GM18505 (cell line): ENCODE measurements at regions not wholly inside any gene's neighbourhood (a gene's known extent, or its start where the extent isn't known, plus 50 kb on each side); places are given as distances from the start of the nearest gene placed in this dataset.

Experiments
- ATAC-seq: cut with Tn5 transposase; IDR thresholded peaks from one replicate; pipeline ENCODE4 v1.9.1; 2021; ENCODE audit not compliant: unreplicated experiment
- POLR2A ChIP-seq: IDR thresholded peaks from 4 replicates; pipeline ENCODE4 v1.6.1; 2011; ENCODE audit warnings: borderline replicate concordance; ENCODE audit not compliant: insufficient read depth, insufficient read length; ENCODE audit errors: extremely low read depth

- no peak for ATAC-seq
These were observed 231.5 kb upstream of the ZNF32 start for GRCh38 chr10:43880160-43880559.

DNA sequence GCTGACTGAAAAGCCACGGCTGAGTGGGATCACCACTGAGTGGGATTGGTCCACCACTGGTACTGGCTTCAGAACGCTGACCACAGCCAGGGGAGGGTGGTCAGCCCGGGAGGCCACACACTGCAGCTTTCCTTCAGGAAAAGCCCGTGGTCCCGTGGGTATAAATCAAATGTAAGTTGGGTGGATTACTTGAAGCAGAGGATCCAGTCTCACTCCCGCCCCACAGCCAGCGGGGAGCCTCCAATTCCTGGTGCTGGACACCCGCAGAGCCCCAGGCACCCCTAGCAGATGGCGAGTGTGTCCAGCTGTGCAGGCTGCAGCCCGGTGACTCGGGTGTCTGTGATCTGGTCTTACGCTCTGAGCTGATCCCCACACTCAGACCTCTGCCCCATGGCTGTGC, 231.1 kb upstream of the ZNF32 start:
- no peak for TF ChIP-seq POLR2A
- ATAC-seq = no peak

More at GRCh38 chr10:43880160-43880559, 231.5 kb upstream of the ZNF32 start:
- TF ChIP-seq POLR2A = no peak

GRCh38 chr10:43879162-43879561, 230.5 kb upstream of the ZNF32 start:
- no peak for TF ChIP-seq POLR2A
- ATAC-seq = no peak

DNA sequence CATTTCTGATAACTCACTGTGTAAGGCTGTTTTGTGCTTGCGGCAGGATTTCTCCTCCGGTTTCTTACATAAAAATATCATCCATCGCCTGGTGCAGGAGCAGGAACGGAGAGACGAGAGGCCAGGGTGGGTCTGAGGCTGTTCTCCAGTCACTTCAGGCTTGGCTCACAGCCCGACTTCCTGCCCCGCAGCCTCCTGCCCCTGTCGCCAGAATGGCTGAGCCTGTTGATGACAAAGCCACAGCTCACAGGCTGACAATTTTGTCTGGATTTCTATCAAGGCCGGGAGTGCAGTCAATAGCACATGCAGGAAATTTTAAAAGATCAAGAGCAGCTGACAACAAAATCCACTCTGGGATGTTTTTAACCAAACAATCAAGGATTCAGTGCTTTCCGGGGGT, 229.7 kb upstream of the ZNF32 start:
- no peak for ATAC-seq
- no peak for TF ChIP-seq POLR2A

DNA sequence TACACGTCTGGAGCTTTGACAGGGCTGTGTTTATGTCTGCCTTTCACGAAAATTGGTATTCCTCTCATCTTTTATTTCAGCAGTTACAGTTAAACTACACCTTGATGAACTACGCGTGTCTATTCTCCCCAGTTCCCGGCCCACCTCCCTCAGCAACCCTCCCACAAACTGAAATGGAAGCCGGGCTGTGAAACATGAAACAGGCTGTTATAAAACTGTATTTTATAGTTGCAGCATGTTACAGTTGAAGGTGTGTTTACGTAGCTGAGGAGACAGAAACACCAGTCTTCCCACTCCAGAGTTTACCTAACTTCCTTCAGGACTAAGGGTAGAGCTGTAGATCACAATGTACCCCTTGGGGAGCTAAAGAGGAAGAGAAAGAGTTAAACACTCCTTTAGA, 228.3 kb upstream of the ZNF32 start:
- no peak for ATAC-seq
- no peak for TF ChIP-seq POLR2A

GRCh38 chr10:43874984-43875383, 226.3 kb upstream of the ZNF32 start:
- no peak for ATAC-seq
- no peak for TF ChIP-seq POLR2A

- TF ChIP-seq POLR2A = no peak
These were observed 225.0 kb upstream of the ZNF32 start for GRCh38 chr10:43873717-43874116.

GRCh38 chr10:43872644-43873043, 224.0 kb upstream of the ZNF32 start:
- no peak for ATAC-seq
- no peak for TF ChIP-seq POLR2A

More at GRCh38 chr10:43873717-43874116, 225.0 kb upstream of the ZNF32 start:
- no peak for ATAC-seq

GRCh38 chr10:43871545-43871944, 222.9 kb upstream of the ZNF32 start:
- no peak for ATAC-seq
- no peak for TF ChIP-seq POLR2A

GRCh38 chr10:43870968-43871439, 222.3 kb upstream of the ZNF32 start:
- TF ChIP-seq POLR2A = no peak
- ATAC-seq = no peak

DNA sequence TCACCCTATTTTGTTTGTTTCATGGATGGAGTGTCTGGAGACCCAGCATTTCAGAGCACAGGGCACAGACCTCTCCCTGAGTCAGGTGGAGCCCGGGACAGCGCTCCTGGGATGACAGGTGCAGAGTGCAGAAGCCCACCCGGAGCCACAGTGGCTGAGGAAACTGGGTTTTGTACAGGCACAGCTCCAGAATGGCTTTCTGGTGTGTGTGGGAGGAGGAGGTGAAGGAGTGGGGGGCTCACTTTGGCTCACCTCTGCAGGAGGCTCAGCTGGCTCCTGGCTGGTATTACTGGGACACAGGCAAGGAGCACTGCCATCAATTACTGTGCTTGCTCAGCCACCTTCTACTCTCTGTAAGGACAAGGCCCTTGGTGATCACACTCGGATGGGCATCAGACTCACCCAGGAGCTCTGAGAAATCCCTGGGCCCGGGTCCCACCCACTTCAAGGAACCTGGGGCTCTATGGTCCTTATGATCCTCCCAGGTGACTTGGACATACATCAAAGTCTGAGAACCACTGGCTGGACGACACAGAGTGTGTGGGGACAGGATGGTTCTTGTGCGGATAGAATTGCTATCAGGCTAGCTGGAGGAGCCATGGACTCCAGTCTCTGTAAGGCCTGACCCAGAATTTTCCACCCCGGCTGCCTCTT, 221.1 kb upstream of the ZNF32 start:
- TF ChIP-seq POLR2A = no peak
- no peak for ATAC-seq

DNA sequence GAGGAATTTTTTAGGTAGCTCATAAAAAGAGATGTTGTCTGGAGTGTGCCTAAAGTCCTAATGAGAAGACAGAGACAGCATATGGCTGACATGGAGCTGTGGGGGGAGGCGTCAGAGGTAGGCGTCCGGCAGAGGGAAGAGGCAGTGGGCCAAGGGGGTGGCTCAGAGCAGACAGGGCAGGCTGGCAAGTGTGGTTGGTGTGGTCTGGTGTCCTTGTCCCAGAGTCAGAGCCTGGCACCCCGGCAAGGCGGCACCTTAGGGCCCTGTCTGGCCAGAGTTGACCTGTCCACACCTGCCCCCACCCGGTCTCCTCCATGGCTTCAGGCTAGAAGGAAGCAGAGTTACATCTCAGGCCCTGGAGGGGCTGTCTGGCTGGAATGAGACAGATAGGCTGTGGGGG, 220.3 kb upstream of the ZNF32 start:
- ATAC-seq = no peak
- TF ChIP-seq POLR2A = no peak

- no peak for ATAC-seq
- no peak for TF ChIP-seq POLR2A
These were observed 219.2 kb upstream of the ZNF32 start for GRCh38 chr10:43867667-43868565.

DNA sequence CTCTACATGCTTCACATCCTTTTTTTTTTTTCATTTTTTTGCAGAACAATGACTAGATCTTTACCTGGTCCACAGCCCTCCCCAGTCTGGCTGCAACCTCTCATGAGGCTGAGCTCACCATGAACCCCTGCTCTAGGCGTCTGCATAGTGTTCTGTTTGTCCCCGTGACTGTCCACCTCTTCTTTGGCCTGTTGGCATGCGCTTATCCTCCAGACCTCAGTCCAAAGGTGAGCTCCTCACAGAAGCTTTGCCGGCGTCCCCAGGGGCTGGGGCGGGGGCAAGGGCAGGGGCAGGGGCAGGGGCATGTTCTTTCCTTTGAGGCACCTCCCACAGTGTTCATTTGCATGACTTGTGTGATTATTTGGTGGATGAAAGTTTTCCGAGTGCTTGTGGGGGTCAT, 218.4 kb upstream of the ZNF32 start:
- TF ChIP-seq POLR2A = no peak
- no peak for ATAC-seq

DNA sequence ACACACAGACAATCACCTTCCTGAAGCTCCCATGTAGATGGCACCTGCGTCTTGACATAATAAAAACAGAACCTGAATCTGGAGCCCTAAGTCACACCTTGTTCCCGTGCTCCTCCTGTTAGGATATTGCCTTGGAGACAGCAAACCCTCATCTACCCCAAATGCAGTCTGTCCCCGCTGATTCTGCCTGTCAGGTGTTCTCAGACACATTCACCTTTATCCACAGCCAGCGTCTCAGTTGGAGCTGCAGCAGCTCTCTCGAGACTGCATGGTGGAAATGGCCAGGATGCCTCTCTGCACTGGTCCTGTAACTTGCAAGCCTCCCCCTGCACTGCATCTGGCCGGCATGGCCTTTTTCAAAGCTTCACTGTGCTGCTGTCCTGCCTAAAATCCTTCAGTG, 218.0 kb upstream of the ZNF32 start:
- no peak for ATAC-seq
- TF ChIP-seq POLR2A = no peak
